GM12878 (cell line): ENCODE measurements at regions not wholly inside any gene's neighbourhood (a gene's known extent, or its start where the extent isn't known, plus 50 kb on each side); places are given as distances from the start of the nearest gene placed in this dataset.
A peak's percentile ranks its signal among the peaks of the same experiment; 100 is the strongest.

ENCODE experiments used
- ATAC-seq: fragments of 200-7000 bp; cut with Tn5 transposase; 3 replicates; pipeline ENCODE4 v1.9.1; 2020; ENCODE audit warnings: mild to moderate bottlenecking, moderate library complexity
- BruUV-seq: library from RNA; stranded (reverse); fragments of 400-500 nt; replicated peaks from 2 replicates; lab custom pipeline; 2021; lab: Mats Ljungman, UMichigan
- CTCF ChIA-PET: fragments of 300-600 bp; sonication (Branson Sonifier 250); formaldehyde crosslinking; extraction: SDS; loops from one replicate; lab custom pipeline; 2021; ENCODE audit warnings: inconsistent platforms; lab: Yijun Ruan, JAX
- POLR2A ChIA-PET: fragments of 350-600 bp; formaldehyde crosslinking; extraction: SDS; loops from one replicate; lab custom pipeline; 2021; ENCODE audit warnings: inconsistent platforms; lab: Charles Lee
- RAD21 ChIA-PET: fragments of 300-600 bp; sonication (Branson Sonifier 250); formaldehyde crosslinking; loops from one replicate; lab custom pipeline; 2023; ENCODE audit warnings: antibody characterized with exemption; ENCODE audit not compliant: unreplicated experiment; lab: Charles Lee
- SMC1A ChIA-PET: fragments of 300-600 bp; sonication (Branson Sonifier 250); formaldehyde crosslinking; loops from one replicate; lab custom pipeline; 2023; ENCODE audit not compliant: unreplicated experiment, uncharacterized antibody; lab: Charles Lee
- DNase-seq: peaks from one replicate; pipeline ENCODE4 v3.0.0-alpha.2; 2011; ENCODE audit warnings: low read depth, low spot score
- FAIRE-seq: peaks from 3 replicates; lab custom pipeline; 2011; peaks lifted over from hg19 to GRCh38; lab: Jason Lieb, UNC
- H2AFZ ChIP-seq: 2 replicates; pipeline ENCODE4 v1.6.0; 2011; ENCODE audit warnings: low read depth, low read length, control low read depth; ENCODE audit not compliant: control insufficient read depth
- H3K27ac ChIP-seq: 2 replicates; pipeline ENCODE4 v1.5.1; 2011; ENCODE audit warnings: control low read depth; ENCODE audit not compliant: control insufficient read depth, insufficient read depth
- H3K27me3 ChIP-seq, 2 experiments: replicated peaks in 1 of 2; 2 replicates each; pipeline versions ENCODE4 v1.6.0 to v1.6.1; 2011; ENCODE audit warnings: low read length in 1 of 2; ENCODE audit not compliant: control insufficient read depth in 2 of 2, insufficient read depth in 2 of 2
- H3K36me3 ChIP-seq, 2 experiments: 2 replicates each; pipeline ENCODE4 v1.5.1; 2011; ENCODE audit warnings: low read length in 1 of 2; ENCODE audit not compliant: control insufficient read depth in 2 of 2, insufficient read depth in 2 of 2
- H3K4me1 ChIP-seq: 2 replicates; pipeline ENCODE4 v1.6.1; 2011; ENCODE audit warnings: mild to moderate bottlenecking, low read length, moderate library complexity, mixed read lengths; ENCODE audit not compliant: control insufficient read depth, insufficient read depth
- H3K4me2 ChIP-seq: 2 replicates; pipeline ENCODE4 v1.6.0; 2011; ENCODE audit warnings: control low read depth; ENCODE audit not compliant: control insufficient read depth, insufficient read depth
- H3K4me3 ChIP-seq: fragments of 200-600 bp; sonication (generic); 2 replicates; pipeline ENCODE4 v1.5.1; 2016
- H3K79me2 ChIP-seq: 2 replicates; pipeline ENCODE4 v1.6.0; 2011; ENCODE audit warnings: low read length; ENCODE audit not compliant: control insufficient read depth, insufficient read depth
- H3K9ac ChIP-seq: 2 replicates; pipeline ENCODE4 v1.8.0; 2011; ENCODE audit warnings: low read length, control low read depth, mixed read lengths; ENCODE audit not compliant: control insufficient read depth, insufficient read depth
- H3K9me3 ChIP-seq: replicated peaks from 3 replicates; pipeline ENCODE4 v1.5.1; 2011; ENCODE audit warnings: mild to moderate bottlenecking, low read length; ENCODE audit not compliant: control insufficient read depth, insufficient read depth
- H4K20me1 ChIP-seq: 2 replicates; pipeline ENCODE4 v1.6.0; 2011; ENCODE audit not compliant: control insufficient read depth, insufficient read depth
- CTCF ChIP-seq, 3 experiments: IDR thresholded peaks in 2 of 3; conservative IDR thresholded peaks in 1 of 3; 2 replicates each; pipeline ENCODE4 v1.5.1; 2011; ENCODE audit warnings: low read depth in 3 of 3, low read length in 3 of 3, mild to moderate bottlenecking in 3 of 3, control low read depth in 2 of 3, moderate library complexity in 2 of 3, inconsistent platforms in 1 of 3, mixed read lengths in 1 of 3; ENCODE audit not compliant: control insufficient read depth in 2 of 3, insufficient read depth in 1 of 3; ENCODE audit errors: extremely low read depth in 1 of 3
- RAD21 ChIP-seq: IDR thresholded peaks from 2 replicates; pipeline ENCODE4 v1.6.1; 2011; ENCODE audit warnings: mild to moderate bottlenecking, low read depth, low read length, moderate library complexity; ENCODE audit not compliant: insufficient read depth
- YBX1 ChIP-seq: fragments of 450-650 bp; IDR thresholded peaks from 2 replicates; pipeline ENCODE4 v1.6.1; 2016; ENCODE audit warnings: antibody characterized with exemption
- WGBS: methylation state at CpG from one replicate; pipeline ENCODE4 v1.1.6; 2016; ENCODE audit warnings: low lambda C conversion rate; ENCODE audit not compliant: insufficient replicate concordance, insufficient coverage; ENCODE audit errors: missing lambda C conversion rate; 5-methylcytosine and 5-hydroxymethylcytosine counted together
- in situ Hi-C: fragments of 300-500 bp; cut with MboI; formaldehyde crosslinking; loops from 9 replicates; pipeline ENCODE4 v1.14.3; 2018; ENCODE audit warnings: mixed read lengths
- intact Hi-C: fragments of 100-400 bp; cut with micrococcal nuclease; formaldehyde crosslinking; loops from one replicate; pipeline ENCODE4 v1.14.2; 2022; ENCODE audit not compliant: unreplicated experiment

DNA sequence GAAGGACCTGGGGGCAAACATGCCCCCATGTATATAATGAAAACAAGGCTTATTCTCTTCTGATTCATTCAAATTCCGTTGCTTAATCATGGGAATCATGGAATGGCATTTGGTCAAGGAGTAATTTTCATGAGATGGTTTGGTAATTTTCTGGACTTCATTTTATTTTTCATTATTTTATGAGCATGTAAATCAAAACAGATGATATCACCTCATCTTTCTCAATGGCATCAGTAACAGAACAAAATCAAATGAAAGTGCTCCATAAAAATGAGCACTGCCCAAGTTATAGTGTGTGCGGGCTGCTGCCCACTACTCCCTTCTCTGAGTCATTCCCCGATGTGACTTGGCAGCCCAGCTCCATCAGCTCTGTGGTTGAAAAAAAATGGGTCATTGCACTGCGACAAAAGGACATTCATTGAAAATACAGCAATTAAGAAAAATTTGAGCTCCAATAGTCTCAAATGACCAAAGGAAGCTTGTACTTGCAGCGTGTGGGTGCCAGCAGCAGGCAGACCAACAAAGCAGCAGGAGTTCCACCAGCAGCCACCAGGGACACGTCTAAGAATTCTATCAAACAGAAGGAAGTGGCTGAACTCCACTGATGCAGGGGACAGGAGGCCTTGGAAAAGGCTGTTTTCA is 84.3 kb upstream of the VAV3 start:
- TF ChIP-seq CTCF (IDR thresholded peaks at IDR 0.05 in 2 of 3, conservative IDR thresholded peaks at IDR 0.05 in 1 of 3; ENCODE audit: control insufficient read depth in 2 of 3, extremely low read depth in 1 of 3, insufficient read depth in 1 of 3, low read depth in 3 of 3, low read length in 3 of 3) (peak in 2 of 3 experiments; percentile 37 to 46; a peak in 3 of 6 replicates), YBX1 (no peak), RAD21 (0 out of 2 replicates have a peak, but pooled peaks have one; percentile 15)
- H3K9ac ChIP-seq, result no peak overlapping the region
- H3K9me3 ChIP-seq, result no peaks in the 10 kb centered on the region
- H2AFZ ChIP-seq, result no peak overlapping the region
- H3K4me3 ChIP-seq, result no peak overlapping the region
- SMC1A ChIA-PET, result no interaction called here
- POLR2A ChIA-PET, result no interaction called here
- H3K36me3 ChIP-seq, result no peaks in the 10 kb centered on the region
- in situ Hi-C loops, result no loop called here
- FAIRE-seq (no peak), ATAC-seq (peak; percentile 82), DNase-seq (no peak)
- 20% methylated on average over 6 of the region's 6 CpGs for WGBS
- no TSS peak for BruUV-seq
- no peaks in the 10 kb centered on the region; a peak in 2 of 4 replicates for H3K27me3 ChIP-seq
- CTCF ChIA-PET, result interaction anchor here (0.8 kb wide), 1 partner anchor 267 kb away, joined by 3 read pairs; no protein-coding TSS in a partner anchor
- no peaks in the 10 kb centered on the region for H3K79me2 ChIP-seq
- intact Hi-C loops, result no loop called here
- peaks cover under 1% of the 10 kb centered on the region for H3K4me1 ChIP-seq
- H3K4me2 ChIP-seq, result no peak overlapping the region
- no peaks in the 10 kb centered on the region for H4K20me1 ChIP-seq
- no peak overlapping the region for H3K27ac ChIP-seq
- RAD21 ChIA-PET, result interaction anchor here (0.5 kb wide), 1 partner anchor 443 kb away, joined by 3 read pairs; no protein-coding TSS in a partner anchor
